SIG-M5 (cell line): ENCODE measurements at regions not wholly inside any gene's neighbourhood (a gene's known extent, or its start where the extent isn't known, plus 50 kb on each side); places are given as distances from the start of the nearest gene placed in this dataset.
"Not testable (repeated sequence)": the region's sequence is repeated elsewhere in the genome, so short reads cannot be mapped to it uniquely, and the experiment has no call there.

Source experiments
- DNase-seq: peaks from one replicate; lab custom pipeline; 2025; lab: John Stamatoyannopoulos, UW

GRCh38 chrX:46366381-46367207, 178.6 kb downstream of the ZNF674 start:
- DNase-seq, result no peak

- DNase-seq, result no peak
Measured at GRCh38 chrX:46354481-46354880, 190.7 kb downstream of the ZNF674 start.

GRCh38 chrX:46341767-46342322, 203.4 kb downstream of the ZNF674 start:
- DNase-seq, result no peak

GRCh38 chrX:46340696-46341095, 204.5 kb downstream of the ZNF674 start:
- DNase-seq, result no peak

- no peak for DNase-seq
Measured at GRCh38 chrX:46333550-46333949, 211.7 kb downstream of the ZNF674 start.

GRCh38 chrX:46330981-46331380, 214.2 kb downstream of the ZNF674 start:
- DNase-seq, result no peak

GRCh38 chrX:46330513-46330912, 214.7 kb downstream of the ZNF674 start:
- DNase-seq, result no peak

- DNase-seq, result no peak
Measured at GRCh38 chrX:46328133-46328532, 217.1 kb downstream of the ZNF674 start.

GRCh38 chrX:46327566-46328115, 217.6 kb downstream of the ZNF674 start:
- DNase-seq, result no peak

GRCh38 chrX:46326161-46326560, 219.1 kb downstream of the ZNF674 start:
- DNase-seq, result no peak

GRCh38 chrX:46325312-46325877, 219.8 kb downstream of the ZNF674 start:
- DNase-seq, result no peak

GRCh38 chrX:46324166-46324565, 221.1 kb downstream of the ZNF674 start:
- DNase-seq, result no peak

GRCh38 chrX:46322929-46323328, 222.3 kb downstream of the ZNF674 start:
- DNase-seq, result not testable (repeated sequence)

GRCh38 chrX:46321676-46322075, 223.5 kb downstream of the ZNF674 start:
- DNase-seq, result no peak

- no peak for DNase-seq
Measured at GRCh38 chrX:46319750-46320149, 225.5 kb downstream of the ZNF674 start.

- DNase-seq, result no peak
Measured at GRCh38 chrX:46318551-46318950, 226.7 kb downstream of the ZNF674 start.

- no peak for DNase-seq
Measured at GRCh38 chrX:46317163-46317562, 228.1 kb downstream of the ZNF674 start.

- DNase-seq, result no peak
Measured at GRCh38 chrX:46311581-46312120, 233.6 kb downstream of the ZNF674 start.

GRCh38 chrX:46310815-46311497, 234.3 kb downstream of the ZNF674 start:
- DNase-seq, result no peak

- no peak for DNase-seq
Measured at GRCh38 chrX:46308110-46308509, 237.1 kb downstream of the ZNF674 start.

GRCh38 chrX:46306103-46306502, 239.1 kb downstream of the ZNF674 start:
- no peak for DNase-seq

- no peak for DNase-seq
Measured at GRCh38 chrX:46305431-46305830, 239.8 kb downstream of the ZNF674 start.
